Bronchial epithelial cell (primary cell): ENCODE measurements at regions not wholly inside any gene's neighbourhood (a gene's known extent, or its start where the extent isn't known, plus 50 kb on each side); places are given as distances from the start of the nearest gene placed in this dataset.

ENCODE experiments used
- DNase-seq: peaks from one replicate; pipeline ENCODE4 v3.0.0-alpha.2; 2010; ENCODE audit warnings: low read depth
- FAIRE-seq: peaks from 2 replicates; lab custom pipeline; 2011; peaks lifted over from hg19 to GRCh38; lab: Jason Lieb, UNC
- H3K27me3 ChIP-seq: 2 replicates; pipeline ENCODE4 v1.5.1; 2011; ENCODE audit warnings: low read length; ENCODE audit not compliant: control insufficient read depth, insufficient read depth
- H3K36me3 ChIP-seq: 2 replicates; pipeline ENCODE4 v1.5.1; 2011; ENCODE audit warnings: low read length; ENCODE audit not compliant: control insufficient read depth, insufficient read depth
- H3K4me3 ChIP-seq: 2 replicates; pipeline ENCODE4 v1.5.1; 2011; ENCODE audit warnings: mild to moderate bottlenecking, low read depth, low read length, control low read depth
- CTCF ChIP-seq: IDR thresholded peaks from 2 replicates; pipeline ENCODE4 v1.5.1; 2011; ENCODE audit warnings: mild to moderate bottlenecking, moderate library complexity, low read length, control low read depth, inconsistent platforms; ENCODE audit not compliant: insufficient read depth, severe bottlenecking

DNA sequence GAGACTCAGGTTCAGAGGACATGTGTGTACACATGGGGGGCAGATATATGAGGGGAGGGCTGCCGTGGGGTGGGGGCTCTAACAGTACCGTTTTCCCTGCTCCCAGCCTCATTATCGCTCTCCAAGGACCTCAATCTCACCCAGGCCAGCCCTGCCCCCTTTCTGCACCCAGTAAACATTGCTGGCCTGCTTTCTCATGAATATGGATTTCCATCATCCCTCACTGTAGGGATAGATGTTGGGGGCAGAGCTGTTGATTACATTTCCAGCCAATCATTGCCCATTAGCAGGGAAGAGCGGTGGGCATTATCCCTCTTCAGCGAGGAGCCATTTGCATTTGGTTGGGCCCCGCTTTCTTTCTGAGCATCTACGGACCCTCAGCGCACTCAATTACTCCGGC is 273.8 kb downstream of the RPS6KC1 start:
- Histone ChIP-seq H3K4me3 (no peak overlapping the region), H3K27me3 (no peaks in the 10 kb centered on the region), H3K36me3 (no peaks in the 10 kb centered on the region)
- no peak for DNase-seq
- no peak for TF ChIP-seq CTCF
- no peak for FAIRE-seq

- H3K4me3 ChIP-seq = no peak overlapping the region
- DNase-seq = no peak
- no peak for FAIRE-seq
- no peaks in the 10 kb centered on the region for H3K27me3 ChIP-seq
- no peaks in the 10 kb centered on the region for H3K36me3 ChIP-seq
- no peak for TF ChIP-seq CTCF
Observed at GRCh38 chr1:213325482-213325881, 274.4 kb downstream of the RPS6KC1 start.

GRCh38 chr1:213326281-213327016 is 275.4 kb downstream of the RPS6KC1 start:
- no peak overlapping the region for H3K4me3 ChIP-seq
- no peaks in the 10 kb centered on the region for H3K36me3 ChIP-seq
- H3K27me3 ChIP-seq = no peaks in the 10 kb centered on the region
- DNase-seq (no peak), FAIRE-seq (no peak)
- no peak for TF ChIP-seq CTCF

DNA sequence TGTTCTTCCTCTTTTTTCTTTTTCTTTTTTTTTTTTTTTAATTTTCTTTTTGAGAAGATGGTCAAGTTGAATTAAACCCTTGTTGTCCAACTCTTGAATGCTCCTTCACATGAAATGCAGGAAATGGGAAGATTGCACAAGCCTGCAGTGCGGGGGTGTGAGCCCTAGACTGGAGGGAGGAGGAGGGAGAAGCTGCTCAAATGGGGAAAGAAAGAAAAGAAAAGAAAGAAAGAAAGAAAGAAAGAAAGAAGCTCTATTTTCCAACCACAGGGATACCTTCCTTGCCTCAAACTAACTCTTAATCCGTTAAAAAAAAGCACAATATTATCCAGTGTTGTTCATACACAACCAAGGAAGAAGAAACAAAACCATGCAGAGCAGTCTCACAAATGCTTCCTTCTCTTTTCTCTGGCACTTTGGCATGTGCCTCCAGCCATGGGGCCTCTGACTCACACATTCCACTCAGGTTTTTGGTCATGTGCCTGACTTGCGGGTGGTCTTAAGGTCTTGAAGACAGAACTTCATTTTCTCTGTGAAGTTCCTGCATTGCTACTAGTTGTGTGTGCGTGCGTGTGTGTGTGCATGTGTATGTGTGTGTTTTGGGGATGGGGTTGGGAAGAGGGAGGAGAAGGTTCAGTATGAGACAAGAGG is 276.1 kb downstream of the RPS6KC1 start:
- FAIRE-seq = no peak
- TF ChIP-seq CTCF = no peak
- DNase-seq = no peak
- H3K27me3 ChIP-seq = no peaks in the 10 kb centered on the region
- no peak overlapping the region for H3K4me3 ChIP-seq
- H3K36me3 ChIP-seq = no peaks in the 10 kb centered on the region

- no peak for FAIRE-seq
- H3K27me3 ChIP-seq = no peaks in the 10 kb centered on the region
- DNase-seq = no peak
- TF ChIP-seq CTCF = no peak
- H3K4me3 ChIP-seq = no peak overlapping the region
- H3K36me3 ChIP-seq = no peaks in the 10 kb centered on the region
Observed at GRCh38 chr1:213329406-213330008, 278.5 kb downstream of the RPS6KC1 start.
